HFF-Myc (cell line): ENCODE measurements at regions not wholly inside any gene's neighbourhood (a gene's known extent, or its start where the extent isn't known, plus 50 kb on each side); places are given as distances from the start of the nearest gene placed in this dataset.
"Not testable (repeated sequence)": the region's sequence is repeated elsewhere in the genome, so short reads cannot be mapped to it uniquely, and the experiment has no call there.

Experiments
- DNase-seq: peaks from one replicate; pipeline ENCODE4 v3.0.0-alpha.2; 2011; ENCODE audit warnings: low read depth; ENCODE audit errors: extremely low read depth
- H3K4me3 ChIP-seq: replicated peaks from 2 replicates; pipeline ENCODE4 v1.5.1; 2011; ENCODE audit warnings: low read depth, mild to moderate bottlenecking, control low read depth, low read length
- TF ChIP-seq, protein P1 (sequence below): IDR thresholded peaks from 2 replicates; pipeline ENCODE4 v1.5.1; 2012; ENCODE audit warnings: mild to moderate bottlenecking, low read depth, low read length, control low read depth; ENCODE audit errors: missing control alignments

DNA sequence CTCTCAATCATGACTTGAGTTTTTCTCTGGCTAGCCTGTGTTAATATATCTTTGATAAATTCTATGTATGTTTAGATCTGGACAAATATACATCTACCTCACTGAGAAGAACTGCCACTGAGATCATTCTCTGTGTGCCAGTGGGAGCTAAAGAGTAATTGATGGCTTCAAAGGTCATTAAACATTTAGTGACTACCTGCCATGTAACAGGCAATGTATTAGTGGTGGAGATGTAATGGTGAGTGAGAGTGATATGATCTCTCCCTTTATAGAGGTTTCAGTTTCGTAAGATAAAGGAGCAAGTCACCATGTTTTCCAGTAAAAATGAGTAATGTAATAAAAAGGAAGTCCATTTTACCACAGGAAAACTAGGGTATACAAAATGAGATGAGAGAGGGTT, 235.8 kb upstream of the CDH8 start:
- TF ChIP-seq, protein P1, sequence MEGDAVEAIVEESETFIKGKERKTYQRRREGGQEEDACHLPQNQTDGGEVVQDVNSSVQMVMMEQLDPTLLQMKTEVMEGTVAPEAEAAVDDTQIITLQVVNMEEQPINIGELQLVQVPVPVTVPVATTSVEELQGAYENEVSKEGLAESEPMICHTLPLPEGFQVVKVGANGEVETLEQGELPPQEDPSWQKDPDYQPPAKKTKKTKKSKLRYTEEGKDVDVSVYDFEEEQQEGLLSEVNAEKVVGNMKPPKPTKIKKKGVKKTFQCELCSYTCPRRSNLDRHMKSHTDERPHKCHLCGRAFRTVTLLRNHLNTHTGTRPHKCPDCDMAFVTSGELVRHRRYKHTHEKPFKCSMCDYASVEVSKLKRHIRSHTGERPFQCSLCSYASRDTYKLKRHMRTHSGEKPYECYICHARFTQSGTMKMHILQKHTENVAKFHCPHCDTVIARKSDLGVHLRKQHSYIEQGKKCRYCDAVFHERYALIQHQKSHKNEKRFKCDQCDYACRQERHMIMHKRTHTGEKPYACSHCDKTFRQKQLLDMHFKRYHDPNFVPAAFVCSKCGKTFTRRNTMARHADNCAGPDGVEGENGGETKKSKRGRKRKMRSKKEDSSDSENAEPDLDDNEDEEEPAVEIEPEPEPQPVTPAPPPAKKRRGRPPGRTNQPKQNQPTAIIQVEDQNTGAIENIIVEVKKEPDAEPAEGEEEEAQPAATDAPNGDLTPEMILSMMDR = no peak
- no peak overlapping the region for H3K4me3 ChIP-seq
- DNase-seq = no peak

DNA sequence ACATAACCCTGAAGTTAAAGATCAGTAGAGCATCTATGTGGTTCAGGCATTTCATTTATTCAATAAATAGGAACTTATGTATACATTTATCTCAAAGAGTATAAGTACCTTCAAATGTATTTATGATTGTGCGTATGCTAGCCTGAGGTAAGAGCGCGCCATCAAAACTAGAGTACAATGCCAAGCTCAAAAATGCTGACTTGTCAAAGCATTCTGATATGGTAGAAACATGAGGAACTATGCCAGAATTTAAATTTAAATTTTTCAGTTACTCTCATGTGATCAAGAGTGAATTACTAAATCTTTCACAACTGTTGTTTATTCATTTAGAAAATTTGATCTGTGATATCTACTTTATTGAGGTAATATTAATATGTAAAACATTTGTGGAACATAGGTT, 225.5 kb upstream of the CDH8 start:
- no peak overlapping the region for H3K4me3 ChIP-seq
- no peak for DNase-seq
- TF ChIP-seq, protein P1 = no peak

DNA sequence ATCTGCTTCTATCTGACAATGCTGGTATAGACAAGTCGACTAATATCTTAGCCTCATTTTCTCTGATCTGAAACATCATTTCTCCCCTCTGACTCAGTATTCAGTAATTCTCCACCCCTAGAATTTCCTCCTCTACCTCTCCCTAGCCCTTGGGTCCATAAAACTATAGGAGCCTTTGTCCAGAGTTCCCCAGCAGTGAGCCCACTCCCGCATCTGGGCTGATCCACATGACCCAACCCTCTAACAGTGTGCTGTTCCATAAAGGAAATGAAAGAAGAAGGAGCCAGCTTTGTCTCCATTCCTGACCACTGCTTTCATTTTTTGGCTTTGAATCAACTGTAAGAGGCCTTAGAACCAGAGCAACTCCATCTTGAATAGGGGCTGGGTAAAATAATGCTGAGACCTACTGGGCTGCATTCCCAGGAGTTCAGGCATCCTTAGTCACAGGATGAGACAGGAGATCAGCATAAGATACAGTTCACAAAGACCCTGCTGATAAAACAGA, 222.7 kb upstream of the CDH8 start:
- DNase-seq, H3K4me3 ChIP-seq: not testable (repeated sequence)

DNA sequence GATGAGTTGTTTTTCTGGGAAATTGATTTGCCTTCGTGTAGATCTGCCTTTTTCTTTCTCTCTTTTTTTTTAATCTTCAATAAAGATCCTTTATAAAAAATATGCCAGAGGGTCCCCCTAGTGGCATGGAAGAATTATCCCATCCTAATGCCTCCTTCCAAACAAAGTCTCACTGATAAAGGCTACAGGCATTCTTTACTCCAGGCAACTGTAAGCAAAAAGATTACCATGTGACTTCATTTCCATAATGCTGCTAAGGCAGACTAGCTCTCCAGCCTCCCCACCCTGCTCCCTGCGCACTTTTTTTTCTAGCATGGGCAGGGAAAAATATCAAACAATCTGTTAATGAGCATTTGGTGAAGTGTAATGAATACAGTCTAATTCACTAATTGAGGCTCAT, 220.2 kb upstream of the CDH8 start:
- H3K4me3 ChIP-seq = no peak overlapping the region
- no peak for DNase-seq
- TF ChIP-seq, protein P1 = no peak

DNA sequence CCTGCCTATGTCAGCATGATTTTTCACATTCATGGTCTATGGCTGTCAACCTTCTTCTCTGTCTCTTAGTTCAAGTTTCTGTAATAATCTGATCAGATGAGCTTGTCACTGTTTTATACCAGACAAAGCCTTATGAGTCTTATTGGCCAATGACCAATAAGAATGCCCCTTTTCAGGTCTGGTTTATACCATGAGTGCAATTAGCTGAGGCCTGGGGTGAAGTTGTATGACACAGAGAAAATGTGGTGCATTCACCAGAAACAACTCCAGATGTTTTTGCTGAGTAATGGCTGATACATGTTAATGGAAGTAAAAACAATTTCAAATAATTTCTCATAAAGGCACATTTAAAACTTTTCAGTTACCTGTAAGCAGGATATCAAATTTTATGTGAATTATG, 218.6 kb upstream of the CDH8 start:
- DNase-seq = no peak
- H3K4me3 ChIP-seq = no peak overlapping the region
- TF ChIP-seq, protein P1 = no peak

DNA sequence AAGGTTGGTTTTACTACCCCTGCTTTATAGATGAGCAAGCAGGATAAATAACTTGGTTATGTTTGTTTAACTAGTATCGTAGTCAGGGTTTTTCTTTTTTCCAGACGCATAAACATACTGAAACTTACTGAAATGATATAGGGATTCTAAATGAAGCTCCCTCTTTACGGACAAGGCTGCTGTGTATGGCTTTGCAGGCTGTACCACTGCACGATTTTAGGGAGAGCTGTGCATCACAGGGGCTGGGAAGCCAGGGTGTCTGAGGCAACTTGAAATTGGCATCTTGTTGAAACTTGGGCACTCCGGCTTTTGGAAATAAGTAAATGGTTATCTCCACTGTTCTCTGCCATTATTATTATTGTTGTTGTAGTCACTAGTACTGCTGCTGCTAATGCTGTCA, 218.1 kb upstream of the CDH8 start:
- TF ChIP-seq, protein P1 = no peak
- DNase-seq = no peak
- H3K4me3 ChIP-seq = no peak overlapping the region

DNA sequence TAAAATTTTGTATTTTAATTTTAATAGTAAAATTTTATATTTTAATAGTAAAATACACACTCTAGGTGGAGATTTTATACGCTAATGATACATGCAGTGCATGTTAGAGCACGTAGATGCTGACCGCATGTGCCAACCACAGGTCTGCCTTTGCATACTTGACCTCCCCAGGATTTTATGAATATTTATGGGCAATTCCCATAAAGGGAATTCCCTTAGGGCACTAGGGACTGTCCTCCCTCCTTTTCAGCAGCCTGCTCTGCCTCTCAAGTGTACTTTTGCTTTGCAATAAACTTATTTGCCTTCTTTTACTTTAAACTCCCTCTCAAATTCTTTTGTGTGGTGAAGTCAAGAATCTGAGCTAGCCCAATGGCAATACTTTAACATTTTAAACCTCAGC, 217.7 kb upstream of the CDH8 start:
- no peak overlapping the region for H3K4me3 ChIP-seq
- TF ChIP-seq, protein P1 = no peak
- DNase-seq = no peak

DNA sequence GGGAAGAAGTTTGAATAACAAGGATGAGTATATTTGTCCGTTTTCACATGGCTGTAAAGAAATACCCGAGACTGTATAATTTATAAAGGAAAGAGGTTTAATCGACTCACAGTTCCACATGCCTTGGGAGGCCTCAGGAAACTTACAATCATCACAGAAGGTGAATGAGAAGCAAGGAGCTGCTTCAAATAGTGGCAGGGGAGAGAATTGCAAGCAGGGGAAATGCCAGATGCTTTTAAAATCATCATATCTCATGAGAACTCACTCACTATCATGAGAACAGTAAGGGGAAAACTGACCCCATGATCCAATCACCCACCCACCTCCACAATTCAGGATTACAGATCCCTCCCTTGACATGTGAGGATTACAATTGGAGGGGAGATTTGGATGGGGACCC, 212.8 kb upstream of the CDH8 start:
- no peak for DNase-seq
- TF ChIP-seq, protein P1 = no peak

More for the DNA sequence above, 212.8 kb upstream of the CDH8 start:
- no peak overlapping the region for H3K4me3 ChIP-seq
